Retinal pigment epithelial cell (primary cell): ENCODE measurements at regions not wholly inside any gene's neighbourhood (a gene's known extent, or its start where the extent isn't known, plus 50 kb on each side); places are given as distances from the start of the nearest gene placed in this dataset.
A peak's percentile ranks its signal among the peaks of the same experiment; 100 is the strongest.

Experiments
- DNase-seq: peaks from one replicate; pipeline ENCODE4 v3.0.0-alpha.2; 2010; ENCODE audit warnings: low read depth
- H3K4me3 ChIP-seq: 2 replicates; pipeline ENCODE4 v1.5.1; 2011; ENCODE audit warnings: mild to moderate bottlenecking, low read length, control low read depth, moderate library complexity
- TF ChIP-seq, protein P1 (sequence below): conservative IDR thresholded peaks from 2 replicates; pipeline ENCODE4 v1.5.1; 2011; ENCODE audit warnings: low read depth, low read length, control low read depth, inconsistent platforms

GRCh38 chr13:64051278-64051677 lies 2635.6 kb upstream of the PCDH20 start:
- no peak for DNase-seq
- TF ChIP-seq, protein P1, sequence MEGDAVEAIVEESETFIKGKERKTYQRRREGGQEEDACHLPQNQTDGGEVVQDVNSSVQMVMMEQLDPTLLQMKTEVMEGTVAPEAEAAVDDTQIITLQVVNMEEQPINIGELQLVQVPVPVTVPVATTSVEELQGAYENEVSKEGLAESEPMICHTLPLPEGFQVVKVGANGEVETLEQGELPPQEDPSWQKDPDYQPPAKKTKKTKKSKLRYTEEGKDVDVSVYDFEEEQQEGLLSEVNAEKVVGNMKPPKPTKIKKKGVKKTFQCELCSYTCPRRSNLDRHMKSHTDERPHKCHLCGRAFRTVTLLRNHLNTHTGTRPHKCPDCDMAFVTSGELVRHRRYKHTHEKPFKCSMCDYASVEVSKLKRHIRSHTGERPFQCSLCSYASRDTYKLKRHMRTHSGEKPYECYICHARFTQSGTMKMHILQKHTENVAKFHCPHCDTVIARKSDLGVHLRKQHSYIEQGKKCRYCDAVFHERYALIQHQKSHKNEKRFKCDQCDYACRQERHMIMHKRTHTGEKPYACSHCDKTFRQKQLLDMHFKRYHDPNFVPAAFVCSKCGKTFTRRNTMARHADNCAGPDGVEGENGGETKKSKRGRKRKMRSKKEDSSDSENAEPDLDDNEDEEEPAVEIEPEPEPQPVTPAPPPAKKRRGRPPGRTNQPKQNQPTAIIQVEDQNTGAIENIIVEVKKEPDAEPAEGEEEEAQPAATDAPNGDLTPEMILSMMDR: no peak

GRCh38 chr13:64041296-64041695 lies 2625.6 kb upstream of the PCDH20 start:
- TF ChIP-seq, protein P1: no peak
- no peak for DNase-seq
- no peak overlapping the region for H3K4me3 ChIP-seq

More at GRCh38 chr13:64051278-64051677, 2635.6 kb upstream of the PCDH20 start:
- H3K4me3 ChIP-seq: no peak overlapping the region

DNA sequence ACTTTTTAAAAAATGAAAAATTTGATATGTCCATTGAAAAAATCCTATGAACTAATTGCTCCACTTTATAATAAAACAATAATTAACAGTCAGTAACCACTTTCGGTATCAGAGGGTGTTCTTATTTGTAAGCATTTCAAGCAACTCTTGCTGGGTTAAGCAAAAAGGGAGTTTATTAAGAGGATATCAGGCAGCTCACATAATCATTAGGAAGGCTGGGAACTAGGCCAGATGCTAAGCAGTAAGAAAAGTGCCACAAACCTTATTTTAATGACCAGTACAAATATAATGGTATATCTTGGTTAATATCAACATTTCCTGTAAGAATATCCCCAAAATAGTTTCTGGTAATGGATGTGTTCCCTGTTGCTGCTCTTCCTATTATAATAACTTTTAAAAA lies 2618.3 kb upstream of the PCDH20 start:
- TF ChIP-seq, protein P1: no peak
- H3K4me3 ChIP-seq: no peak overlapping the region
- DNase-seq: peak; percentile 35

DNA sequence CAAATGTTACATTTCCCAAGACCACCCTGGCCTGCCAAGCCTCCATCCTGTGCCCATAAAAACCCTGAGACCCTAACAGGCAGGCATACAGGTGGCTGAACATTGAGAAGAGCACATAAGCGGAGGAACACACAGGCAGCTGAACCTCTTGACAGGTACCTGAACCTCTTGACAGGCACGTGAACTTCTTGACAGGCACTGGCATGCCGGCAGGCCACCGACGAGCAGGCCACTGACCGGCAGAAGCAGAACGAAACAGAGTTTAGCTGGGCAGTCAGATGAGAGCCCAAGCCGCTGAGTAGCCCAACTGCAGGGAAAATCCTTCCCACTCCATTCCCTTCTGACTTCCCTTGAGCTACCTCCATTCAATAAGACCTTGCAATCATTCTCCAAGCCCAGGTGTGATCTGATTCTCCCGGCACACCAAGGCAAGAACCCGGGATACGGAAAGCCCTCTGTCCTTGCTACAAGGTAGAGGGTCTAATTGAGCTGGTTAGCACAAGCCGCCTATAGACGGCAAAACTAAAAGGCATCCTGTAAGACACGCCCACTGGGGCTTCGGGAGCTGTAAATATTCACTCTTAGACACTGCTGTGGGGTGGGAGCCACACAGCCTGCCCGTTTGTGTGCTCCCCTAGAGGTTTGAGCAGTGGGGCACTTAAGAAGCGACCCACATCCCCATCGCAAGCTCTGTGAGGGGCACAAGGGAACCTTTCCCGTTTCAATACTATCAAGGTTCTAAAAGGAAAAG lies 2613.9 kb upstream of the PCDH20 start:
- TF ChIP-seq, protein P1: no peak
- DNase-seq: no peak
- no peak overlapping the region for H3K4me3 ChIP-seq

GRCh38 chr13:64028551-64028950 lies 2612.9 kb upstream of the PCDH20 start:
- H3K4me3 ChIP-seq: no peak overlapping the region
- TF ChIP-seq, protein P1: no peak
- no peak for DNase-seq

GRCh38 chr13:64020126-64020525 lies 2604.5 kb upstream of the PCDH20 start:
- TF ChIP-seq, protein P1: no peak
- H3K4me3 ChIP-seq: no peak overlapping the region
- DNase-seq: no peak

GRCh38 chr13:64007339-64007738 lies 2591.7 kb upstream of the PCDH20 start:
- TF ChIP-seq, protein P1: no peak
- no peak for DNase-seq
- H3K4me3 ChIP-seq: no peak overlapping the region
